GM19239 (cell line): ENCODE measurements at regions not wholly inside any gene's neighbourhood (a gene's known extent, or its start where the extent isn't known, plus 50 kb on each side); places are given as distances from the start of the nearest gene placed in this dataset.

Source experiments
- DNase-seq: peaks from one replicate; pipeline ENCODE4 v3.0.0; 2011; ENCODE audit warnings: low spot score; ENCODE audit not compliant: insufficient read length
- FAIRE-seq: peaks from 2 replicates; lab custom pipeline; 2011; peaks lifted over from hg19 to GRCh38; lab: Jason Lieb, UNC

GRCh38 chr13:23979361-23980159 lies 82.3 kb upstream of the C1QTNF9B start:
- peak; percentile 68 for DNase-seq
- no peak for FAIRE-seq

GRCh38 chr13:23980160-23980551 lies 82.9 kb upstream of the C1QTNF9B start:
- DNase-seq (peak; percentile 77), FAIRE-seq (peak; percentile 91)

- DNase-seq = no peak
Observed at GRCh38 chr13:23983671-23984070, 86.4 kb upstream of the C1QTNF9B start.

GRCh38 chr13:23984546-23984945 lies 87.2 kb upstream of the C1QTNF9B start:
- FAIRE-seq = no peak
- no peak for DNase-seq

More at GRCh38 chr13:23983671-23984070, 86.4 kb upstream of the C1QTNF9B start:
- FAIRE-seq = no peak

- FAIRE-seq = no peak
Observed at GRCh38 chr13:23985060-23985459, 87.8 kb upstream of the C1QTNF9B start.

GRCh38 chr13:23985839-23986238 lies 88.5 kb upstream of the C1QTNF9B start:
- DNase-seq (no peak), FAIRE-seq (no peak)

More at GRCh38 chr13:23985060-23985459, 87.8 kb upstream of the C1QTNF9B start:
- no peak for DNase-seq

GRCh38 chr13:23986619-23987018 lies 89.3 kb upstream of the C1QTNF9B start:
- DNase-seq (no peak), FAIRE-seq (no peak)

- no peak for FAIRE-seq
Observed at GRCh38 chr13:23987331-23987894, 90.1 kb upstream of the C1QTNF9B start.

GRCh38 chr13:23988546-23989122 lies 91.3 kb upstream of the C1QTNF9B start:
- no peak for FAIRE-seq
- no peak for DNase-seq

More at GRCh38 chr13:23987331-23987894, 90.1 kb upstream of the C1QTNF9B start:
- no peak for DNase-seq

GRCh38 chr13:23990455-23990854 lies 93.2 kb upstream of the C1QTNF9B start:
- FAIRE-seq (no peak), DNase-seq (no peak)

GRCh38 chr13:23991119-23991518 lies 93.8 kb upstream of the C1QTNF9B start:
- FAIRE-seq (no peak), DNase-seq (no peak)

- FAIRE-seq = peak; percentile 44
Observed at GRCh38 chr13:23992781-23993679, 95.7 kb upstream of the C1QTNF9B start.

GRCh38 chr13:23993680-23993985 lies 96.3 kb upstream of the C1QTNF9B start:
- FAIRE-seq = no peak
- DNase-seq = no peak

More at GRCh38 chr13:23992781-23993679, 95.7 kb upstream of the C1QTNF9B start:
- DNase-seq = no peak

- DNase-seq (no peak), FAIRE-seq (peak; percentile 70)
Observed at GRCh38 chr13:23995283-23996073, 98.2 kb upstream of the C1QTNF9B start.

- no peak for FAIRE-seq
- DNase-seq = no peak
Observed at GRCh38 chr13:23996456-23996855, 99.2 kb upstream of the C1QTNF9B start.

GRCh38 chr13:23999424-23999823 lies 102.1 kb upstream of the C1QTNF9B start:
- DNase-seq (no peak), FAIRE-seq (no peak)

- DNase-seq = no peak
- no peak for FAIRE-seq
Observed at GRCh38 chr13:24002206-24002815, 105.0 kb upstream of the C1QTNF9B start.

GRCh38 chr13:24004142-24004899 lies 107.0 kb upstream of the C1QTNF9B start:
- peak; percentile 51 for FAIRE-seq
- DNase-seq = no peak

GRCh38 chr13:24004971-24005370 lies 107.7 kb upstream of the C1QTNF9B start:
- no peak for DNase-seq
- peak; percentile 48 for FAIRE-seq
